Stimulated activated CD4-positive, alpha-beta T cell treated with anti-CD3 and anti-CD28 coated beads, TNF-alpha, amount 100 ng/mL, for 24 hours (primary cell): ENCODE measurements at regions not wholly inside any gene's neighbourhood (a gene's known extent, or its start where the extent isn't known, plus 50 kb on each side); places are given as distances from the start of the nearest gene placed in this dataset.
"Not testable (repeated sequence)": the region's sequence is repeated elsewhere in the genome, so short reads cannot be mapped to it uniquely, and the experiment has no call there.

Experiments
- DNase-seq, 3 experiments: peaks; one replicate each; pipeline ENCODE4 v3.0.0-alpha.2; 2020; ENCODE audit warnings: low read depth in 3 of 3

- no peak for DNase-seq
These were observed 1490.8 kb downstream of the BRINP3 start for GRCh38 chr1:188986745-188987417.

GRCh38 chr1:188988589-188988988 is 1489.1 kb downstream of the BRINP3 start:
- DNase-seq = no peak

- DNase-seq = no peak
These were observed 1486.3 kb downstream of the BRINP3 start for GRCh38 chr1:188991221-188991930.

- no peak for DNase-seq
These were observed 1469.8 kb downstream of the BRINP3 start for GRCh38 chr1:189007824-189008223.

GRCh38 chr1:189021577-189021976 is 1456.1 kb downstream of the BRINP3 start:
- no peak for DNase-seq

GRCh38 chr1:189022015-189022414 is 1455.6 kb downstream of the BRINP3 start:
- no peak for DNase-seq

GRCh38 chr1:189027512-189027911 is 1450.2 kb downstream of the BRINP3 start:
- DNase-seq = no peak

- no peak for DNase-seq
These were observed 1444.5 kb downstream of the BRINP3 start for GRCh38 chr1:189033169-189033568.

- no peak for DNase-seq
These were observed 1441.0 kb downstream of the BRINP3 start for GRCh38 chr1:189036628-189037027.

GRCh38 chr1:189046127-189046526 is 1431.5 kb downstream of the BRINP3 start:
- DNase-seq = no peak

- no peak for DNase-seq
These were observed 1392.9 kb downstream of the BRINP3 start for GRCh38 chr1:189084811-189085210.

- DNase-seq = no peak
These were observed 1373.7 kb downstream of the BRINP3 start for GRCh38 chr1:189103956-189104355.

- DNase-seq = no peak
These were observed 1360.4 kb downstream of the BRINP3 start for GRCh38 chr1:189117072-189117770.

GRCh38 chr1:189121941-189122340 is 1355.7 kb downstream of the BRINP3 start:
- no peak for DNase-seq

GRCh38 chr1:189125694-189126093 is 1352.0 kb downstream of the BRINP3 start:
- no peak for DNase-seq

GRCh38 chr1:189131576-189131975 is 1346.1 kb downstream of the BRINP3 start:
- no peak for DNase-seq

GRCh38 chr1:189139748-189140147 is 1337.9 kb downstream of the BRINP3 start:
- DNase-seq = not testable (repeated sequence)

GRCh38 chr1:189141056-189141455 is 1336.6 kb downstream of the BRINP3 start:
- no peak for DNase-seq

GRCh38 chr1:189149547-189150375 is 1327.9 kb downstream of the BRINP3 start:
- no peak for DNase-seq

- DNase-seq = no peak
These were observed 1327.0 kb downstream of the BRINP3 start for GRCh38 chr1:189150624-189151023.

GRCh38 chr1:189151361-189151760 is 1326.3 kb downstream of the BRINP3 start:
- no peak for DNase-seq

- DNase-seq = no peak
These were observed 1325.0 kb downstream of the BRINP3 start for GRCh38 chr1:189152685-189153084.
